GM19238 (cell line): ENCODE measurements at regions not wholly inside any gene's neighbourhood (a gene's known extent, or its start where the extent isn't known, plus 50 kb on each side); places are given as distances from the start of the nearest gene placed in this dataset.

Experiments used
- DNase-seq: peaks from one replicate; pipeline ENCODE4 v3.0.0; 2011; ENCODE audit warnings: low spot score; ENCODE audit not compliant: insufficient read length

GRCh38 chr1:82245345-82246014, 444.7 kb downstream of the ADGRL2 start:
- DNase-seq = no peak

DNA sequence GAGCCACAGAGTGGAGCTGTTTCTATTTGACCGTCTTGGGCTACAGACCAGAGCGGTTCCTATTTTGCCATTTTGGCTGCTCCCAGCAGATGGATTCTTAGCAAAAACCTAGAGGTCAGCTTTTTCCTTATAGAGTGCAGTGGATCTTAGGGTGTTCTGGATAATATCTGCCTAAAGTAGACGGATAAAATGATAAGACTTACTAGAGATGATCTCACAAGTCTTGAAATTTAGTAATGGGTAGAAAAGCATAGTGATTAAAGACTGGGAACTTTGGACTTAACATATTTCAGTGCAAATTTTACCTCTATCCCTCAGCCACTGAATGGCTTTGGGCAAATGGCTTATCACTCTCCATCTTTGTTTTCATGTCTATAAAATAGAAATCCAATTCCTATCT, 439.8 kb downstream of the ADGRL2 start:
- DNase-seq = no peak

- no peak for DNase-seq
These were observed 429.9 kb downstream of the ADGRL2 start for GRCh38 chr1:82230667-82231066.

GRCh38 chr1:82227306-82228095, 426.8 kb downstream of the ADGRL2 start:
- DNase-seq = no peak

GRCh38 chr1:82226186-82226505, 425.4 kb downstream of the ADGRL2 start:
- no peak for DNase-seq

DNA sequence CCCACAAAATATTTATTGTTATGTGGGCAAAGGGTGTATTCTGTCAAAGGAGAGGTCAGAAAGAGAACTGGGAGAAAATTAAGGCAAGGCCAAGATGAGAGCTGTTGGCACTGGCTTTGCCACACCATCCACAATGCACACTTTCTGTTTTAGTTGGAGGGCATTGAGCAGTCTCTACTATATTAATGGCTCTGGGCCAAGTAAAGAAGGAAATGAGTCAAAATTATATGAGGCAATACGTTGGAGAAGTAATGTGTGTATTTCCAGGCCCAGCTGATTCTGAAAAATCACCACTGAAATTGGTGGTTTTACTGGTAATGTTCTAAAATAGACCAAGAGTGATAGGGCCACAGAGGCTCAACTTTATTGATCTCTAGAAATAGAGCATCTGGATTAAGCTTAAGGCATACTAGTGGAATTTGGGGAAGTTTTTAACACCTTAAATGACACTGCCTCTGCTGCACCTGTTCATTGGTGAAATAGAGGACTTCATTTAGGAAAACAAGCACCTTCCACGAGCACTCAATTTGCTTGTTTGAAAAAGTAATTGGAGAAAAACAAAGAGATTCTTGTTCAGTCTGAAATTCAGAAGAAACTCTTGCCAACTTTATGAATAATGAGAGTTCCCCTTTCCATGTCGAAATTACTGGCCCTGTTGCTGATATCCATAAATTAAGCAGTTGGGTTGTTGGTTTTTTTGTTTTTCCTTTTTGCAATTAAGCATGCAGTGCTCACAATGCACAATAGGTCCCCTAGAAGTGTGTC, 424.9 kb downstream of the ADGRL2 start:
- DNase-seq = no peak

DNA sequence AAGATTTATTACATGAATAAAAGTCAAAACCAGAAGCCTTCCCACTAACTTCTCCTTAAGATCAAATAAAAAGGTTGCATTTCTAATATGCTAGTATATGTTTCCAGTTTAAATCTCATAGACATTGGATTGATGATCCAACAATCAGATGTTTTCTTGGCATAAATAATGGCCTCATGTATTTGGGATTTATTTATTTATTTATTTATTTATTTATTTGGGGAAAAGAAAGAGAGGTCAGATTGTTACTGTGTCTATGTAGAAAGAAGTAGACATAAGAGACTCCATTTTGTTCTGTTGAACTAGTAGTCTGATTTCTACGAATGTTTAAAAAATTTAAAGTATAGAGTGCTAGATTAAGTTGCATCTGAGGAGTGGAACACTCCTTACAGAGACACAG, 422.4 kb downstream of the ADGRL2 start:
- no peak for DNase-seq

DNA sequence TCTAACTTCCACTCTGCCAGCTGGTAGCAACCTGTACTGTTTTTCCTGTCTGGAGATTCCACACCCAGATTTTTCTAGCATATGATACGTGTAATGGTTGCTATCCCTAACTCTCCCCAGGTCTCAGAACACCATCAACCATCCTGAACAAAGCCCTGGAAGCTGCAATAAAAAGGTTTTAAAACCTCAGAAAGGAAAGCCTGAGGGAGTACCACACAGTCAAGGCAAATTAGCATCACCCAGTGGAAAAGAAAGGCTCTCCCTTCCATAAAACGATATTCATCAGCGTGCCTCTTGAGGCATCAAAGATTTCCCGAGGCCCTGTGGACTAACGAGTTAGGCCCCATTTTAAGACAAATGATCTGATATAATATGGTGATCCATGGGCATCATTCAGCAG, 421.0 kb downstream of the ADGRL2 start:
- no peak for DNase-seq

GRCh38 chr1:82220754-82221153, 420.0 kb downstream of the ADGRL2 start:
- no peak for DNase-seq

DNA sequence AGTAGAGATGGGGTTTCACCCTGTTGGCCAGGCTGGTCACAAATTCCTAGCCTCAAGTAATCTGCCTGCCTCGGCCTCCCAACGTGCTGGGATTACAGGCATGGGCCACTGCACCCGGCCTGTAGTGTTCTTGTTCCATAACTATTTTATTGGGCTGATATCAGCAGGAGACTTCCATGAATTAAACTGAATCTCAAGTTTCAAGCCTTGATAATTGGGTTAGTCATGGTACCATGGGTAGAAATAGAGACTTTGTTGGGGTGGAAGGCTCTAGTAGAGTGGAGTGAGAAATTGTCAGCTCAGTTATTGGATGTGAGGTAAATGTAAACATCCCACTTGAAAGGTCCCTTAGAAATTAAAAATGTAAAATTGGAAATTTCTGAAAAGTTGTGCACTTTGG, 419.1 kb downstream of the ADGRL2 start:
- DNase-seq = no peak

GRCh38 chr1:82218846-82219245, 418.1 kb downstream of the ADGRL2 start:
- DNase-seq = no peak

DNA sequence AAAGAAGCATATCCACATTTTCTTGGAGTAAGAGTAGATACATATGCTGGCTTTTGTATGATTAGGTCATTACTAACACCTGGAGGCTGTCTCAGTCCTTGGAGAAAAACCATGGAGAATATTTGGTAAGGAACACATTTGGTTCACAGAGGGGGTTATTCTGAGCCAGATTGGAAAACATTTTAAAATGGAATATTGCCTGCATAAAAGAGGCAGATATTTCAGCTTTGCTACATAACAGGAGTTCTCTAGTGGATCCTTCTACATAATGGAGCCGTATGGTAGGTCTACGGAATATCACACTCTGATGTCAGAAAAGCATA, 415.1 kb downstream of the ADGRL2 start:
- no peak for DNase-seq

DNA sequence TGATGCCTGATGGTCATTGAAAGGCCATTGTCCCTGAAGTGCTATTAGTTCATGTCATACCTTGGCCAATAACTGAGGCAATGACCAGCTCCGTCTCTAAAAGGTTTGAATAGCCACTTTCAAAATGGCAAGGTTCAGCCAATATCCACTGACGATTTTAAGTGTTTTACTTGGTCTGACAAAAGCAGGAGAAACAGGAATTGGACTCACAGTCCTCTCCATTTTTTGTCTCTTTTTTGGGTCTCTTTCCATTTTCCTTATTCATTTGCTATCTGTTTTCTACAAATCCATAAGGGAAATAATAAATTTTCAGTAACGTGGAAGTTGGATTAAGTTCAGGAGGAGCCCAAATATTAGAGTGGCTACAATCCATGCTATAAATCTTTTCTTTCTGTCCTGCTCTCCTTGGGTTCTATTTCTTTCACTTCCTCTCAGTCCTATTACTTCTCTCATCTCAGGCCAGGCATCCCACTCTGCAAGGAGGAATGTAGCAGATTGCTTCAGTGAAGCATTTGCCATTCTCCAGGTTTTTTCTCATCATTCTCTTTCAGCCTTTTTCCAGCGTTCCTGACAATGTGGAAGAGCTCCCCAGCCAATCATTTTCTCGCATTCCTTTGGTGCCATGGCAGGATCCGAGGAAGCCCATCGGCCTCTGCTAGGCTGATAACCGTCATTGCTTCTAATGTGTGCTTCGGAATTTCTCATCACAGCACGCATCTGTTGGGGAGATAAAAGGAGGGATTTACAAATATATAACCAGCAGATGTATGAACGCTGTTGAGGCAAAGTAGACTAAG, 414.5 kb downstream of the ADGRL2 start:
- no peak for DNase-seq

DNA sequence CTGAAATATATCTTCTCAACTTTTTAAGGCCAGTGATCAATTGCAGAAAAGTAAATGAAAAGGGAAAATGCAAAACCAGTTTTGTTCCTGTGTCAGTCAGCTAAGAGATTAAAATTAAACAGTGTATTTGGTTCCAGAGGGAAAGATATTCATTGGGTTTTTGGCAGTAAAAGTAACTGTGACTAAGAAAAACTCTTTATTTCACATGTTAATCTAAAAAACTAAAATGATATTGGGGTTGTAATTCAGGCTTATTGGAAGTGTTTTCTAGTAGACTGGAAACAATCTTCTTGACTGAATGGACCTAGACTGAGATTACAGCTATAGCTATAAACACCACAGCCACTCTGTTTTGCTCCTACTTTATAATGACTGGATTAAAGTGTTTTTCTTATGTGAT, 413.9 kb downstream of the ADGRL2 start:
- no peak for DNase-seq

DNA sequence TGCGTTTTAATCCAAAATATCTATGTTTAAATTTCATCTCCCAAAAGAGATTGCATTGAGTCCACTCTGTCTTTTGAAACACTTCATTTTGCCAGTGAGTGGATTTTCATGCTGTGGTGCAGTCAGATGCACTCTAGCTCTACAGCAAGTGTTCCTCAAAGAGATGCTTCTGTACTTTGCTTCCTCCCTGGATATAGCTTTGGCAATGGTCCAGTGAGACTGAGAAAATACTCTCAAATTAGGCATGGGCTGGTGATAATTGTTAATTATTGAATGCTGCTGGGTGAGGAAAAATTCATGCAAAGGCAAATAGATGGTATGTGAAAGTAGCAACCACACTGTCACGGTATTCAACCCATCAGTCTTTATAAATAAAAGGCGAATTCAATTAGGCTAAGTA, 396.9 kb downstream of the ADGRL2 start:
- DNase-seq = no peak

GRCh38 chr1:82195245-82195644, 394.5 kb downstream of the ADGRL2 start:
- no peak for DNase-seq

GRCh38 chr1:82185084-82185483, 384.4 kb downstream of the ADGRL2 start:
- no peak for DNase-seq

- DNase-seq = no peak
These were observed 381.1 kb downstream of the ADGRL2 start for GRCh38 chr1:82181846-82182245.

DNA sequence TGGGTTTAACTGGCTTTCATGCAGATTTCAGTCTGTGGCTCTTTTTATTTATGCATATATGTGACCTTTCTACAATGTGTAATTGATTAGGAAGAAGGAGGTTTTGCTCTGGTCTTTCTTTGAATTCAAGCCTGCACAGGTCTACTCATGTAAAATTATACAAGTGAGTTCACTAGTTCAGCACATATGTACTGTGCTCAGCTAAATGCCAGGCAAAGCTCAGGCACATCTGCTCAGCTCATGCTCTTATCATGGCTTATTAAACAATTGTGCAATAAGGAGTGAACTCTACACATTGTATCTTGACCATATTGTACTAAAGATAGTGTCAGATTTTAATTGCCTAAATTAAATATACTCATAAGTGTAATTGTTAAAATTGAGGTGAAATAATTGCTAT, 378.4 kb downstream of the ADGRL2 start:
- no peak for DNase-seq

GRCh38 chr1:82177192-82177591, 376.5 kb downstream of the ADGRL2 start:
- DNase-seq = no peak

DNA sequence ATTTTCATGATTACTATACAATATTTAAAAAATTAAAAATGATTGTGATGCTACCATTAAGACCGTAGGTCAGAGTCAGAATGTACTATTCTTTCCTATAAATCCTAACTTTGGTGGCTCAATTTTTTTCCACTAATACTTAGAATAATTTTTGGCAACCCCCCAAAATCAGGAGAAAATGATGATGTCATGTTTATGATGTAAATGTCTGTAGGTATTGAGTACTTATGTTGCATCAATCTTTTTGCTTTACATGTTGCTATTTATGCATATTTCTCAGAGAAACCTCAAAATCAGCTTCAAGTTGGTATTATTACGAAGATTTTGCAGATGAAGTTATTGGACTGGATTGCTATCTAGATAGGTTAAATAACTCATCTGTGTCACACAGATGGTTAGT, 371.2 kb downstream of the ADGRL2 start:
- no peak for DNase-seq

DNA sequence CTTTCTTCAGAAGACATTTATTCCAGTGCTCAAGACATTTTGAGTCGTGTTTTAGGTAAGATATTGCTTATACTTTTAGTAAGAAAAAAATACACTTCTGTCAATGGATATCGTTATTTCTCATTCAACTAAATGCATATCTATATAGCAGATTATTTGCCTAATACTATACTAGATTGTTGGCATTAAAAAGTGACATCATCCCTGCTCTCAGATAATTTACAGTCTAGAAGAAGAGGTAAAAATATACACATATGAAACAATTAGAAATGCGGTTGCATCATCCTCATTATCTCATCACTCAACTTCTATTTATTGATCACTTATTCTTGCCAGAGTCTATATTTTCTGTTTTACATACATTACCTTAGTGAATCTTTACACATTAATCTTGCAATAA, 367.7 kb downstream of the ADGRL2 start:
- DNase-seq = no peak
